ENCODE measurements at regions not wholly inside any gene's neighbourhood (a gene's known extent, or its start where the extent isn't known, plus 50 kb on each side); places are given as distances from the start of the nearest gene placed in this dataset.

- TF ChIP-seq CREB1 (IDR thresholded peaks at IDR 0.05; ENCODE audit: low read depth): no peak
- TF ChIP-seq TAF1 (IDR thresholded peaks at IDR 0.05; ENCODE audit: low read depth): no peak
- no peak for TF ChIP-seq NFIC (IDR thresholded peaks at IDR 0.05)
- TF ChIP-seq TEAD4 (IDR thresholded peaks at IDR 0.05): no peak
- no peak for TF ChIP-seq FOXM1 (IDR thresholded peaks at IDR 0.05; ENCODE audit: borderline replicate concordance, low read depth)
- no peak for TF ChIP-seq EP300 (IDR thresholded peaks at IDR 0.05; ENCODE audit: borderline replicate concordance)
- no peak for TF ChIP-seq USF1 (IDR thresholded peaks at IDR 0.05)
- TF ChIP-seq EGR1 (IDR thresholded peaks at IDR 0.05): no peak
- no peak for TF ChIP-seq MAX (IDR thresholded peaks at IDR 0.05)
- no peak for TF ChIP-seq RAD21 (IDR thresholded peaks at IDR 0.05; ENCODE audit: low read depth)
- no peak for TF ChIP-seq CEBPB (IDR thresholded peaks at IDR 0.05)
These were observed 309.8 kb downstream of the NFIB start for GRCh38 chr9:14004110-14004509.

- TF ChIP-seq REST (IDR thresholded peaks at IDR 0.05; ENCODE audit: low read depth) (no peak), RAD21 (IDR thresholded peaks at IDR 0.05; ENCODE audit: low read depth) (no peak), YY1 (IDR thresholded peaks at IDR 0.05; ENCODE audit: low read depth) (no peak), CEBPB (IDR thresholded peaks at IDR 0.05) (no peak), FOXM1 (IDR thresholded peaks at IDR 0.05; ENCODE audit: borderline replicate concordance, low read depth) (no peak), CREB1 (IDR thresholded peaks at IDR 0.05; ENCODE audit: low read depth) (no peak), EP300 (IDR thresholded peaks at IDR 0.05; ENCODE audit: borderline replicate concordance) (no peak), EGR1 (IDR thresholded peaks at IDR 0.05) (no peak), USF1 (IDR thresholded peaks at IDR 0.05) (no peak), ZBTB7A (IDR thresholded peaks at IDR 0.05; ENCODE audit: low read depth) (no peak), TEAD4 (IDR thresholded peaks at IDR 0.05) (no peak), NFIC (IDR thresholded peaks at IDR 0.05) (no peak), TAF1 (IDR thresholded peaks at IDR 0.05; ENCODE audit: low read depth) (no peak), MAX (IDR thresholded peaks at IDR 0.05) (no peak), TCF12 (IDR thresholded peaks at IDR 0.05; ENCODE audit: low read depth) (no peak)
These were observed 319.7 kb downstream of the NFIB start for GRCh38 chr9:13994240-13994639.

GRCh38 chr9:13993632-13994185, 320.2 kb downstream of the NFIB start:
- no peak for TF ChIP-seq ZBTB7A (IDR thresholded peaks at IDR 0.05; ENCODE audit: low read depth)
- TF ChIP-seq TAF1 (IDR thresholded peaks at IDR 0.05; ENCODE audit: low read depth): no peak
- TF ChIP-seq CEBPB (IDR thresholded peaks at IDR 0.05): no peak
- no peak for TF ChIP-seq EGR1 (IDR thresholded peaks at IDR 0.05)
- TF ChIP-seq RAD21 (IDR thresholded peaks at IDR 0.05; ENCODE audit: low read depth): no peak
- 0 out of 2 replicates have a peak, but pooled peaks have one; percentile 61 for TF ChIP-seq TEAD4 (IDR thresholded peaks at IDR 0.05)
- peak; percentile 24; the same call in 1 of the 2 replicates for TF ChIP-seq NFIC (IDR thresholded peaks at IDR 0.05)
- no peak for TF ChIP-seq YY1 (IDR thresholded peaks at IDR 0.05; ENCODE audit: low read depth)
- TF ChIP-seq MAX (IDR thresholded peaks at IDR 0.05): peak; percentile 23; the same call in 1 of the 2 replicates
- TF ChIP-seq TCF12 (IDR thresholded peaks at IDR 0.05; ENCODE audit: low read depth): peak; percentile 73
- TF ChIP-seq USF1 (IDR thresholded peaks at IDR 0.05): no peak
- peak; percentile 58; the same call in 1 of the 2 replicates for TF ChIP-seq EP300 (IDR thresholded peaks at IDR 0.05; ENCODE audit: borderline replicate concordance)
- no peak for TF ChIP-seq FOXM1 (IDR thresholded peaks at IDR 0.05; ENCODE audit: borderline replicate concordance, low read depth)
- TF ChIP-seq CREB1 (IDR thresholded peaks at IDR 0.05; ENCODE audit: low read depth): no peak
- no peak for TF ChIP-seq REST (IDR thresholded peaks at IDR 0.05; ENCODE audit: low read depth)

- TF ChIP-seq EP300 (IDR thresholded peaks at IDR 0.05; ENCODE audit: borderline replicate concordance) (no peak), USF1 (IDR thresholded peaks at IDR 0.05) (no peak), RAD21 (IDR thresholded peaks at IDR 0.05; ENCODE audit: low read depth) (no peak), MAX (IDR thresholded peaks at IDR 0.05) (no peak), TCF12 (IDR thresholded peaks at IDR 0.05; ENCODE audit: low read depth) (no peak), REST (IDR thresholded peaks at IDR 0.05; ENCODE audit: low read depth) (no peak), TAF1 (IDR thresholded peaks at IDR 0.05; ENCODE audit: low read depth) (no peak), NFIC (IDR thresholded peaks at IDR 0.05) (no peak), TEAD4 (IDR thresholded peaks at IDR 0.05) (no peak), CEBPB (IDR thresholded peaks at IDR 0.05) (no peak), FOXM1 (IDR thresholded peaks at IDR 0.05; ENCODE audit: borderline replicate concordance, low read depth) (no peak), CREB1 (IDR thresholded peaks at IDR 0.05; ENCODE audit: low read depth) (no peak), EGR1 (IDR thresholded peaks at IDR 0.05) (no peak), ZBTB7A (IDR thresholded peaks at IDR 0.05; ENCODE audit: low read depth) (no peak), YY1 (IDR thresholded peaks at IDR 0.05; ENCODE audit: low read depth) (no peak)
These were observed 321.5 kb downstream of the NFIB start for GRCh38 chr9:13992138-13993088.
